ENCODE measurements at regions not wholly inside any gene's neighbourhood (a gene's known extent, or its start where the extent isn't known, plus 50 kb on each side); places are given as distances from the start of the nearest gene placed in this dataset.

DNA sequence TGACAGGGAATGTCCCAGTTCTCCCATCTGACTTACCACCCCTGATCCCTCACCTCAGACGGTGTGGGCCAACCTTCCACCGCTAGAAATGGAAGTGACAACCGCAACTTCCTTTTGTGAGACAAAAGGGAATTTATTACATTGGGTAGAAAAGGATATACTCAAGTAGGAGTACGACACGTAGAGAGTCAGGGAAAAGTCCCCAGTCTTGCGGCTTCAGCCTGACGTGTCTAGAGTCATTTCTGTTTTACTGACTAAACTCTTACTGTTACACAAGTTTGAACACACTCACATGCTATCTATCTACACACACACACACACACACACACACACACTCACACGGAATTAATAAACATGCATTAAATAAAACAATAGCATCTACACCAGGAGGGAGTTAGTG is 178.9 kb downstream of the COPRS start:
- TF ChIP-seq, protein P1, sequence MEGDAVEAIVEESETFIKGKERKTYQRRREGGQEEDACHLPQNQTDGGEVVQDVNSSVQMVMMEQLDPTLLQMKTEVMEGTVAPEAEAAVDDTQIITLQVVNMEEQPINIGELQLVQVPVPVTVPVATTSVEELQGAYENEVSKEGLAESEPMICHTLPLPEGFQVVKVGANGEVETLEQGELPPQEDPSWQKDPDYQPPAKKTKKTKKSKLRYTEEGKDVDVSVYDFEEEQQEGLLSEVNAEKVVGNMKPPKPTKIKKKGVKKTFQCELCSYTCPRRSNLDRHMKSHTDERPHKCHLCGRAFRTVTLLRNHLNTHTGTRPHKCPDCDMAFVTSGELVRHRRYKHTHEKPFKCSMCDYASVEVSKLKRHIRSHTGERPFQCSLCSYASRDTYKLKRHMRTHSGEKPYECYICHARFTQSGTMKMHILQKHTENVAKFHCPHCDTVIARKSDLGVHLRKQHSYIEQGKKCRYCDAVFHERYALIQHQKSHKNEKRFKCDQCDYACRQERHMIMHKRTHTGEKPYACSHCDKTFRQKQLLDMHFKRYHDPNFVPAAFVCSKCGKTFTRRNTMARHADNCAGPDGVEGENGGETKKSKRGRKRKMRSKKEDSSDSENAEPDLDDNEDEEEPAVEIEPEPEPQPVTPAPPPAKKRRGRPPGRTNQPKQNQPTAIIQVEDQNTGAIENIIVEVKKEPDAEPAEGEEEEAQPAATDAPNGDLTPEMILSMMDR (conservative IDR thresholded peaks at IDR 0.05; ENCODE audit: low read length), result no peak
- no peak for TF ChIP-seq EZH2phosphoT487 (IDR thresholded peaks at IDR 0.05; ENCODE audit: borderline replicate concordance, low read depth, low read length)
